Fibroblast of the aortic adventitia (primary cell): ENCODE measurements at regions not wholly inside any gene's neighbourhood (a gene's known extent, or its start where the extent isn't known, plus 50 kb on each side); places are given as distances from the start of the nearest gene placed in this dataset.

Experiments used
- DNase-seq: peaks from one replicate; pipeline ENCODE4 v3.0.0-alpha.2; 2010; ENCODE audit warnings: low read depth
- H3K4me3 ChIP-seq: 2 replicates; pipeline ENCODE4 v1.5.1; 2011; ENCODE audit warnings: low read depth, mild to moderate bottlenecking, control low read depth, low read length, moderate library complexity
- TF ChIP-seq, protein P1 (sequence below): IDR thresholded peaks from 2 replicates; pipeline ENCODE4 v1.5.1; 2011; ENCODE audit warnings: mild to moderate bottlenecking, low read length, control low read depth, inconsistent platforms; ENCODE audit not compliant: insufficient read depth

DNA sequence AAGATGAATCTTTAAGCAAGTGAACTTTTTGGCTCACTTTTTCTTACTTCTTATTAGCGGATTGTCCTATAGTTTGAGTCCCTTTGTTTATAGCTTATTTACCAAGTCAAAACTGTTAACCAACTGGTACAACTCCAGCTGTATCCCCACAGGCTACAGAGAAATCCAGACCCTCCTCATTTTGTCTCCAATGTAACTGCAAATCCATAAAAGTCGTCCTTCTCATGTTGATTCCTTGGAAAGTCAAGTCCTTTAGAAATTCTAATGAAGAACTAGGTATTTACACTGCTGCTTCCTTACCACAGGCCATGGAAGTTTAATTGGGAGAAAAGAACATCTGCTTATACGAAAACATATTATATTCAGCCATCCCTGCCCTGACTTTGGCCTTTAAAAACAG lies 729.1 kb upstream of the NRSN1 start:
- TF ChIP-seq, protein P1, sequence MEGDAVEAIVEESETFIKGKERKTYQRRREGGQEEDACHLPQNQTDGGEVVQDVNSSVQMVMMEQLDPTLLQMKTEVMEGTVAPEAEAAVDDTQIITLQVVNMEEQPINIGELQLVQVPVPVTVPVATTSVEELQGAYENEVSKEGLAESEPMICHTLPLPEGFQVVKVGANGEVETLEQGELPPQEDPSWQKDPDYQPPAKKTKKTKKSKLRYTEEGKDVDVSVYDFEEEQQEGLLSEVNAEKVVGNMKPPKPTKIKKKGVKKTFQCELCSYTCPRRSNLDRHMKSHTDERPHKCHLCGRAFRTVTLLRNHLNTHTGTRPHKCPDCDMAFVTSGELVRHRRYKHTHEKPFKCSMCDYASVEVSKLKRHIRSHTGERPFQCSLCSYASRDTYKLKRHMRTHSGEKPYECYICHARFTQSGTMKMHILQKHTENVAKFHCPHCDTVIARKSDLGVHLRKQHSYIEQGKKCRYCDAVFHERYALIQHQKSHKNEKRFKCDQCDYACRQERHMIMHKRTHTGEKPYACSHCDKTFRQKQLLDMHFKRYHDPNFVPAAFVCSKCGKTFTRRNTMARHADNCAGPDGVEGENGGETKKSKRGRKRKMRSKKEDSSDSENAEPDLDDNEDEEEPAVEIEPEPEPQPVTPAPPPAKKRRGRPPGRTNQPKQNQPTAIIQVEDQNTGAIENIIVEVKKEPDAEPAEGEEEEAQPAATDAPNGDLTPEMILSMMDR = no peak
- no peak overlapping the region for H3K4me3 ChIP-seq
- DNase-seq = no peak

- no peak overlapping the region for H3K4me3 ChIP-seq
- DNase-seq = no peak
- TF ChIP-seq, protein P1 = no peak
Observed at GRCh38 chr6:23403460-23403859, 722.6 kb upstream of the NRSN1 start.

GRCh38 chr6:23409531-23409930 lies 716.5 kb upstream of the NRSN1 start:
- TF ChIP-seq, protein P1 = no peak

DNA sequence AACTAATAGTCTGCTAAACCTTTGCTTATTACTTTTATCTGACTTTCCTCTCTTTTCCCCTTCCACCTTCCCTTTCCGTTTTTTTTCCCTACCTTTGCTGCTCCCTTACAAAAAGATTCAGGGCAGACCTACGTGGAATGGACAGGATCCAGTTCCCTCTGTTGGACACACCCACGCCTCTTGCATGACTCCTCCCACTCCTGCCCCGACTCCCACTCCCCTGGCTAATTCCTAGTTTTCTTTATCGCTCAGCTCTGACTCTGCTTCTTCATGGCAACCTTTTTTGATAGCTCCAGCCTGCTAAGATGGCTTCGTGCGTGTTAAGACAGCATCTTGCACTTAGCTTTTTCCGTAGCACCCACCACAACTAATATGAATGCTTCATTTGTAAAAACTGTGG lies 715.6 kb upstream of the NRSN1 start:
- TF ChIP-seq, protein P1 = no peak
- H3K4me3 ChIP-seq = no peak overlapping the region
- DNase-seq = no peak

More at GRCh38 chr6:23409531-23409930, 716.5 kb upstream of the NRSN1 start:
- no peak overlapping the region for H3K4me3 ChIP-seq
- DNase-seq = no peak

DNA sequence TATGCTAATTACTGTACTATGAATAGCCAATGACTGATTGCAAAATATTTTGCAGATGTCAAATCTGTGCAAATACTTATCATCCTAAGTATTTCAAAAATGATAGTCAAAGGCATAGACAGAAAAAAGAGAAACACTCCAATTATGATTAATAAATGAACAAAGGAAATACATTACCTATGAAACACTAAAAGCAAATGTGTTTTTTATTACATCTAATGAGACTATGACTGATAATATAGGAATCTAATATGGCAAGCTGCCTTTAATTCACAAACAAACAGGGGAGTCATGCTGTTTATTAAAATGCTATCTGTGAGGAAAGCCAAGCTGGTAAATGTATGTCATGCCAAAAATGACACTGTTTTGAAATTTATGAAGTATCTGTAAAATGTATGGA lies 713.2 kb upstream of the NRSN1 start:
- H3K4me3 ChIP-seq = no peak overlapping the region
- TF ChIP-seq, protein P1 = no peak
- no peak for DNase-seq

DNA sequence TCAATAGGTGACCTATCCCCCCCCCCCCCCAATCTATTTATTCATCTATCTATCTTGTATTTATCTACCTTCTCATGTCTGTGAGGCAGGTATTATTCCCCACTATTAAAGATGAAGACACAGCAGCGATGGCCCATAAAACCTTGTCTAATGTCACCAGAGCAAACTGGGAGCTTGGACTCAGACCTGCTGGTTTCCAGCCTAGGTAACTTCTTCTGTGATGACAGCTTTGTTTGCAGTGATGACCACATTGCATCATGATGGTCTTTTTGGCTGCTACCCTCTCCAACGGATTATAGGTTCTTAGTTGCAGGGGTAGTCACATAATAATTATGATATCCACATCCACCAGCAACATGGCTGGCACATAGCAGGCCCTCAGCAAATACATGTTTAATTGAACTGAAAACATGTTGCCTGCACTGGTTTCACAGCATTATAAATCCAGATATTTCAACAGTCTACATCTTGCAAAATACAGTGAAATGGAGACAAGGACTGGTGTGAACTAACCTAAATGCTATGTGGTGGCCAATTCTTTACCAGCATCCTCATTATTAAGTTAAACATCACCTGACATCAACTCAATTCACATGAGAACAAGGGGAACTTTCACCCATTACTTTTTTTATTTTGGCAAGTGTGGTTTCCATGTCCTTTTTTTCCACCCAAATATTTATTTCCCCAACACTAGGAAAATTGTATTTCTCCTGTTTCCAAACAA lies 712.5 kb upstream of the NRSN1 start:
- no peak overlapping the region for H3K4me3 ChIP-seq
- no peak for DNase-seq
- TF ChIP-seq, protein P1 = no peak

- TF ChIP-seq, protein P1 = peak; percentile 13
- H3K4me3 ChIP-seq = no peak overlapping the region
- peak; percentile 67 for DNase-seq
Observed at GRCh38 chr6:23414051-23414445, 712.0 kb upstream of the NRSN1 start.
